GM19035 (cell line): ENCODE measurements at regions not wholly inside any gene's neighbourhood (a gene's known extent, or its start where the extent isn't known, plus 50 kb on each side); places are given as distances from the start of the nearest gene placed in this dataset.

Experiments
- ATAC-seq: cut with Tn5 transposase; IDR thresholded peaks from one replicate; pipeline ENCODE4 v1.9.1; 2021; ENCODE audit not compliant: unreplicated experiment

DNA sequence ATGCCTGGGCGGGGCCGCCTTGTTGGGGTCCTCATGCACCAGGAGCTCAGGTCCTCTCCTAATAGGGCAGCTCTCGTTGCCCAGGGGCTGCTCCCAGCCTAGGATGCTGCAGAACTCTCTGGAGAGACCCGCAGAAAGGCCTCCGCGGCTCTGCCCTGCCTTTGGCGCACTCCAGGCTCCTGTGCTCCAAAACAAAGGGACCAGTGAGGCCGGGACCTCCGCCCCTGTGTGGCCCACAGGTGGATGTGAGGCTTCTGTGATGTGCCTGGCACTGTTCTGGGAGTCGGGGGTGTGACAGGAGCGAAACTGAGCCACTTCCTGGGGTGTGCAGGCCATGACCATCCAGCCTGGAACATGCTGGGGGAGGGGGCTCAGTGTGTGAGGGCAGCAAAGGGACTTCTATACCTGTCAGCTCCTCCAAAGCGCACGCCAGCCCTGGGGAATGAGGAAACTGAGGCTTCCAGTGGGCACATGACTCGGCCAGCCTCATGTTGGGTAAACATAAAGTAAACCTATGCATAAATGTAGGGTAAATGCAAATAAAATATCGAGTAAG lies 153.2 kb downstream of the IRF8 start:
- no peak for ATAC-seq

DNA sequence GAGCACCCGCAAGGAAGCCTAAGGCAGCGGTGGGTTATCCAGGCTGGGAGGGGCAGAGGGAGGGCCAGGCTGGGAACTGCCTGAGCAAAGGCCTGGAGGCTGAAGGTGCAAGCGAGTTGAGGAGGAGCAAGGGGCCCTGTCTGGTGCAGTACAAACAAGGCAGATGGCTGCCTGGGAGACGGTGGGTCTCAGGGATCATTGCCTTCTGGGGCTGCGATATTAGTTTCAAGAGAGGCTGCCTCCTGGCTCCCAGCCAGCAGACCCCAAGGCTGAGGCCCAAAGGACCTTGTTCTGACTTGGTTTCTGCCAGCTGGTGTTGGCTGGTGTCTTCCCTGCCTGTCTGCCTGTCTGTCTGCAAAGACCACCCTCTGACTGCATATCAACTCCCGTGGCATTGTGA lies 154.0 kb downstream of the IRF8 start:
- no peak for ATAC-seq

DNA sequence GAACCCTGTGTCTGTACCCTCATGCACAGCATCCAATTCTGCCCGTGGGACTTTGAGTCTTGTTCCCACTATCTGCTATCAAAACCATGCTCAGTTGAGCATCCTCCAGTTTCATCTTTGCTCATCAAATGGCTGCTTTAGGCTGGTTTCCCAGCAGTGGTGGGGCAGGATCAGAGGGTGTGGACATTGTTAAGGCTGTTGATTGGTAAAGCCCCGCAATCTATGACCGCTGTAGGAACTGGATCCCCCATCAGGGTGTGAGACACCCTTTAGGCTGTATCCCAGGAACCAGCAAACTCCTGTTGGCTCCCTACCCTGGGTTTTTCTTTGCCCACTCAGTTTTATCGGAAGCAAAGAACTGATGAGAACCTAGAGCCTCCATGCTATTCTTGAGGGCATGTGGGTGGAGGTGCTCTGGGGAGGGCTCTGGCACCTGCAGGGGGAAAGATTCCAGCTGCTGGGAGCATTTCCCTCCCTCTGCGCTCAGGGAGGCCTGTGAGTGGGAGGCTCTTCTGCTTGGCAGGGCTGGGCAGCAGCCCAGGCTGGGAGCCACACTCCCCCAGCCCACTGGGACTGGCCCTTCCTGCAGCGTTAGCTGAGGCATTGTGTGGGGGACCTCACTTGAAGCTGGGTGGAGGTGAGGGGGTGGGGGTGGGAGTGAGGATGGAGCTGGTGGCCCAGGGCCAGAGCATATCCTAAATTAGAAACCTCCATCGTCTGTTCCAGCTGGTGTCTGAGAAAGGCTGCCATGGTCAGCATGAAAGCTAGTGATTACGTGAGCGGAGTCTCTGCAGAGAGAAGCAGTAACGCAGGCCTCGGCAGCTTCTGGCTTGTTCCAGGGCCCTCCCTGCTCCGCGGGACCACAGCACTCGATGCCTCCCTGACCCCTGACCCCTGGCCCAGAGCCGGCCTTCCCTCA lies 160.6 kb downstream of the IRF8 start:
- no peak for ATAC-seq

DNA sequence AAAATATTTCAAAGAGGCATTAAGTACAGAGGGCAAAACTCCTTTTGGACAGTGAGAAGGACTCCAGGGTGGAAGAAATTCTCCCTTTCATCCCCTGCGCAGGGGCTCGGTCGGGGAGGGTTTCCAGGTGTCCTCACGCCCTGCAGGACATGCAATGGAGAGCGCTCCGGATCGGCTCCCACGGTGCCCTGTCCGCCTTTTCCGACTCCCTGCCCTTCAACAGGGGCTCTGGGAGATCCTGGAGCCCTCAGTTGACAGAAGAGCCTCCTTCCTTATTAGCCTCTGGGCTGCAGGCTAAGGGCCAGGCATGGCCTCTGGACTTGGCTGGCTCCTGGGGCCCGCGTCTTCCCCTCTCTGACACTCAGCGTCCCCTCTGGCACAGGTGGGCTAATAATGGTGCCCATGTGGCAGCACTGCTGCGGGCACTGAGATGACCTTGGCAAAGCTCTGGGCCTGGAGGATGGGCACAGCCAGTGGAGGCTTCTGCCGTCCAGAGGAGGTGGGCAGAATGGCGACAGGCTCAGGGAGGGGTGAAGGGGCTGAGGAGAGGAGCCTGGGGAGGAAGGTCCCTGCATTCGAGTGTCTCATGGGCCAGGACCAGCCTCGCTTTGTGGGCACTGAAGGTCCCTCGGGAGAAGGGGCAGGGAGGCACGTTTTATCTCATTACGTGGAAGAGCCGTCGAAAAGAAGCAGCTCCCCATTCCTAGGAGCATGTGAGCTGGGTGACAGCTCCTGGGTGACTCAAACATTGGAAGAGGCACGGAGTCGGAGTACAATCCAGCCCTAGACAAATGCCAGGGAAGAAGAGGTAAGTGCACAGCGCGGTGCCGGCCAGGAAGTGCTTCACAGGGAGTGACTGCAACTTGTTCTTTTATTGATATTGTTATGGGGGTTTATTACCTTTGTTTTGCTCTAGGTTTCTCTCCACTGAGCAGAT lies 161.7 kb downstream of the IRF8 start:
- no peak for ATAC-seq

DNA sequence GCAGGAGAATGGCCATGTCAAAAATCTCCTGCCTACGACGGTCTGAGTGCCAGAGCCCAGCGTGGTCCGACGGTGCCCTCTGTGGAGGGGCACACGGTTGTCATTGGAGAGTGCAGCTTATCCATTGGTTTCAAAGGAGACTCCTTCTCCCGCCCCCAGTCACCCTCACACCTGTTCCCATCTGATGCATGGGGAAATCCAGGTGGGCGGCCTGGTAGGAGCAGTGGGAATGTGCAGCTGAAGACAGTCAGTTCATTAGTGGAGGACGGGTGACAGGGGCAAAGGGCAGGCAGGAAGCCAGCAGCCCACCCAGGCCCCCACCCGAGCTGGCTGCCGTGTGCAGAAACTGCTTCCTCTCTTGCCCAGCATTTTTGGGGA lies 162.3 kb downstream of the IRF8 start:
- ATAC-seq: no peak

DNA sequence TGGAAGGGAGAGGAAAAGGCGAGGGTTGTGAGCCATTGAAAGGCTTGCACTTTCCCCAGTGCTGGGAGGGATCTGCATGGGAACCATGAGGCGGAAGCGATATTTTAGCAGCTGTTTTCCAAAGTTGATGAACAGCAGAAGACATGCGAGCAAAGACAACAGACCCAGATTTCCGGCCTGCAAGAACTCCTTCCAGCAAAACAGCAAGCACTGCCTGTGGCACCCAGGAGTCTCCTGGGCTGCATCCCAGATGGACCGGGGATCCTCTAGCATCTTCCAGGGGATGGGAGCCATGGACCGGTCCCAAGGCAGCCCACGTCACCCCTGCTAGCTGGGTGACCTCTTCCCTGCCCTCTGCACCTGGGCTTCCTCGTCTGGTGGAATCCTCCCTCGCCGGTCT lies 162.8 kb downstream of the IRF8 start:
- ATAC-seq: no peak

DNA sequence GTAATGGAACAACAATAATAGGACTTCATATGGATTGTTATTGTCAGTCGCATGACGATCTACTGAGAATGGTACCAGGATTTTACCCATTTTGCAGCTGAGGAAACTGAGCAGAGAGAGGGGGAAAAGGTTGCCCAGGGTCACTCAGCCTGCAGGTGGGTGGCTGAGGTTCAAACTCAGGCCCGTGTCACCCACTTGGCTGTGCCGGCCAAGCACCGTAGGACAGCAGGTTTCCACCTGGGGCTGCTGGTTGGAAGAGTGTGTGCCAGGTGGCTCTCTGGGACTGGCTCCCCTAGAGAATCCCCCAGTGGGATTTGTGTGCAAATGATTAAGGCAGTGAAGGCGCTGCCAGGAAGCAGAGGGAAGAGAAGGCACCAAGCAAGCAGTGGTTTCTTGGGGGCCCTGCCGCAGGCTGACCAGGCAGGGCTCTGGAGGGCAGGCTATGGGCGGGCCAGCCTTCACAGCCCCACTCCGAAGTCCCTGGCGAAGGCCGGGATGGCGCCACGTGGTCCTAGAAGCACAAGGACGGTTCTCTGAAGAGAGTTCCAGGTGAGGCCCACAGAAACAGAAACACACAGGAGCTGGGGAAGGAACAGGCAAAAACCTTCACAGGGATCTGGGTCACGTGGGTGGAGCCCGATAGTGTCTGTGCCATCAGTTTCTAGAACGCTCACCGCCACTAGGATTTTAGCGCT lies 163.5 kb downstream of the IRF8 start:
- ATAC-seq: no peak

DNA sequence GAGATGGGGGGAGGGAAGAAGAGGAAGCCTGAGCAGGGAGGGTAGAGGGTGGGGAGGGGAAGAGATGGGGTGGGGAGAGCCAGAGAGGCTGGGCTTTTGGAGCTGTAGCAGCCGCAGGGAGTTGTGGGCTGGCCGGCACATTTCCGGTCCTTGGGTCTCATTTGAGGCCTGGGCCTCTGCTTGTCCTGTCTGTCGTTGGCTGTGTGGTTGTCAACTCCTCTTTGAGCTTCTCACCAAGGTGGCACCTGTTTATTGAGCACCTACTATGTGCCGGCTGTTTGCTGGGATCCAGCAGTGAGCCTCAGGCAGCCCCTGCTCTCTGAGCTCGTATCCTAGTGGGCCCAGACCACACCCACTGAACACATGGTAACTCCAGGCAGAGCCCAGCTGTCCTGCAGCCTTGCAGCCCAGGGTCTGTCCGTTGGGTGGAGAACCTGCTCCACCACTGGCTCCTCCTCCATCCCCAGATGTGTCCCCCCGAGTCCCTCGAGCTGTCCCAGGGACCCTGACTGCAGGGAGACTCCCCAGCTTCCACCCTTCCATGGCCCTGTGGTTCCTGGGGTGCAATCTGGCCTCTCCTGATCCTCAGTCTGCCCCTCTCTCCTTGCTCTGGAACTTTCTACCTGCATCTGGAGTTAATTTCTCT lies 164.9 kb downstream of the IRF8 start:
- no peak for ATAC-seq

DNA sequence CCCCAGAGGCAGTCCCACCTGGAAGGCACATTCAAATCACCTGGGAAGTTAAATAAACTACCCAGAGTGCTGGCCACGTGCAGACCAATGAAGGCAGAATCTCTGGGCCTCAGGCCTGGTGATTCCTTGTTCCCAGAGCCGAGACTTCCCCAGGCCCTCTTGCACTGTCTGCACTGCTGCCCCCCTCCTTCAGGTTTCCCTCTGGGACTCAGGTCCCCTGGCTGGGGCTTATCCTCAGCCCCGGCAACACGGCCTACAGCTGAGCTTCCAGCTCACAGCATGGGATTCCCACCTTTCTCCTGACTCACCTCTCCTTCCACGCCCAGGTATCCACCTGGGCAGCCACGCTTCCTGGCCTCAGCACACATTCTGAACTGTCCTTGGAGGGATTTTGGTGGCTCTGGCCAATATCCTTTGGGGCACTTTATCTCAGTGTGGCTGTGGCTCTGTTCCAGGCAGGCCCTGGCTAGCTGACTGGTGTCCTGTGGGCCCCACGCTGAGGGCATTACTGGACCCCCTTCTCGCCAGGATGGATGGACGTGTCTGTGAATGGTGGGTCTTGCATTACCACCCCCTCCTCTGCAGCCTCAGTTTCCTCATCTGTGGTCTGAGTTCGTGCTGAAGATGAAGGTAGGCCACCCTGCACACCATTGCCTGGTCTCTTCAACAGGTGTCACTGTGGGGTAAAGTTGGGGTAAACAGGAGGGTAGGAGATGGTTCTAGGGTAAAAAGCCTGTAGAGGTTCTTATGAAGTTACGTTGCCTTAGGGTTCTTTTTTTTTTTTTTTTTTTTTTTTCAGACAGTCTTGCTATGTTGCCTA lies 165.7 kb downstream of the IRF8 start:
- no peak for ATAC-seq

DNA sequence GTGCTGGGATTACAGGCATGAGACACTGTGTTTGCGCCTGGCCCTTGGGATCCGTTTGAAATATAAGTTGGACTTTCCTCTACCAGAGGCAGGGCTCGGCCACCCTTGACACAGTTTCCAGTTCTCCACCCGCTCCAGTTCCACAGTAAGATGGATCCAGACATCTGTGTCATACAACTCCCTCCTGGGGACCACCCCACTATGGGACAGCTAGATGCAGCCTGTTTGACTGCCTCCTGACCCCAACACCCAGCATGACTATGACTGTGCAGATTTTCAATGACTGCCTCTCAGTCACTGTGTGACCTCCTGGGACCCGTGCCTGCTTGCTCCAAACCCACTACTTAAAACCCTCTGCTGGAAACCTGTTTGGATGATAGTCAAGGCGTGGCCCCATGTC lies 166.7 kb downstream of the IRF8 start:
- no peak for ATAC-seq

DNA sequence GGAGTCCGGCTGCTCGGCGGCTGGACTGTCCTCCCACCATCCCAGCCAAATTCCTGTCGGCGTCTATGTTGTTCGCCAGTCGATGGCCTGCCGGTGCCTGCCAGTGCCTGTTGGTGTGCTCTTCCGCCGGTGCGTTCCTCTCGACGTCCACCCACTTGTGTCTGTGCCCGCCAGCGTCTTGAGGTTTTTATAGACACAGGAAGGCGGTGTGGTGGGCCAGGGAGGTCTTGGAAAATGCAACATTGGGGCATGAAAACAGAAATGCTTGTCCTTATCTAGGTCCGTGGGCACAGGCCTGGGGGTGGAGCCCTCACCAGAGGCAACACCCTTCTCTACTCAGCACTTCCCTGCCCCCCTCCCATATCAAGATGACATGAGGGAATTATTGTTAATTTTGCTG lies 167.8 kb downstream of the IRF8 start:
- no peak for ATAC-seq

DNA sequence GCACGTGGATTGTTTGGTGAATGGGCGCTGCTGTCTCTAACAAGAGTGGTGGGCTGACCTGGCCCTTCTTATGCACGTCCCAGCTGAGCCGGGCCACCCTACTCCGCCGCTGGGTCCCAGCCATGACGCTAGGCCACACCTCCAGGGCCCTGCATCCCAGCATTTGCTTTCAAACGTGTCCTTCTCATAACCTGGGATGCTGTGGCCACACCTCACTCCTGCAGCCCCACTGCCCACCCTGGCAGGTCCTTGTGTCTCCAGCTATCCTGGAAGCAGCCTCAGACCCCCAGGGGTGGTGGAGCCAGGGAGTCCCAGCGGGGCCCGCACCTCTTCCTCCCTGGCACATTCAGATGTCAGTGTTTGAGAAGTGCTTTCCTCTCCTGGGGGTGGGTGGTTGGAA lies 168.6 kb downstream of the IRF8 start:
- no peak for ATAC-seq

DNA sequence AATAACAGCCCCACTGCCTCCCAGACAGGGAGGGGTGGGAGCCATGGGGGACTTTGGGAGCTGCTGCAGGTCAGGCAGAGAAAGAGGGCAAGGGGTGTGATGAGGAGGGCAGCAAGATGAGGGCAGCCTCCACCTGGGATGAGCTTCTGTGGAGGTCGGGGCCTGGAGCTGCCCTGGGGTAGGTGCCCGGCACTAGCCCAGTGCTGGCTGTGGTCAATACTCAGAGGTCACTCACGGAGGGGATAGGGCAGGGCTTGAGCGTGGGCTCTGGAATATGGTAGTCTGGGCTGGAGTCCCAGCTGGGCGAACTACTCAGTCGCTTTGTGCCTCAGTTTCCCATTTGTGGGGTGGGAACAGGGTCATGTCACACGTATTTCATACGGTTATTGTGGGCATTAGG lies 169.0 kb downstream of the IRF8 start:
- ATAC-seq: no peak

DNA sequence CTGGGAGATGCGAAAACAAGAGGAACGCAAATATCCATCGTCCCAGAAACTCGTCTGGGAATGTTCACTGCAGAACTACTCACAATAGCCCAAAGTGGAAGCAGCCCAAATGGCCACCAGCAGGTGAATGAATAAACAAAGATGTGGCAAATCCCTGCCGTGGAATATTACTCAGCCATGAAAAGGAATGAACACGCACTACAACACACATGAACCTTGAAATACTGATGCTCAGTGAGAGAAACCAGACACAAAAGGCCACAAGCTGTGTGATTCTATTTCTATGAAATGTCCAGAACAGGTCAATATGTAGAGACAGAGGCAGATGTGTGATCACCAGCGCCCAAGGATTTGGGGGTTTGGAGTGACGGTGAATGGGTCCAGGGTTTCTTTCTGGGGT lies 169.8 kb downstream of the IRF8 start:
- no peak for ATAC-seq

DNA sequence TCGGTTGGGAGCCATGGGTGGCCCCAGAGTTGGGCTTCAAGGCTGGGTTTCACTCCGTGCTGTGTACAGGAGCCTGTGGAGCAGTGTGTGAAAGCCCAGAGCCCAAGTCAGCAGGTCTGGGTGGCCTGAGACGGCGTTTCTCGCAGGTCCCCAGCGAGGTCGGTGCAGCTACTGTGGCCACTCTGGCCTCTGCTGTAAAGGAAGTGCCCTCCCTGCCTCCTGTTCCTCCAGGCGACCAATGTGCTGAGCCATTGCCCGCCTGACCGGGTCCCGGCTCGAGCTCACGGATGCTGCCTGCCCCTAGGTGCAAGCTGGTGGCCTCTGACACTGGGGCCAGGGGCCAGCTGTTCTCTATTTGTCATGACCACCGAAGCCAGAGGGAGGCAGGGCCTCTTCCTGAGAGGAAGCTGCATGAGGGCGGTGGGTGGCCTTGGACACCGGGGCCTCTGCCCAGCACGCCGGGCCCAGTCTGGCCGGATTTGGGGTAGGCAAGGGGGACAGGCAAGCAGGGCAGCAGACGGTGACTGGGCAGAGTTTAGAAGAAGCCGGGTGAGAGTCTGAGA lies 170.9 kb downstream of the IRF8 start:
- ATAC-seq: no peak

DNA sequence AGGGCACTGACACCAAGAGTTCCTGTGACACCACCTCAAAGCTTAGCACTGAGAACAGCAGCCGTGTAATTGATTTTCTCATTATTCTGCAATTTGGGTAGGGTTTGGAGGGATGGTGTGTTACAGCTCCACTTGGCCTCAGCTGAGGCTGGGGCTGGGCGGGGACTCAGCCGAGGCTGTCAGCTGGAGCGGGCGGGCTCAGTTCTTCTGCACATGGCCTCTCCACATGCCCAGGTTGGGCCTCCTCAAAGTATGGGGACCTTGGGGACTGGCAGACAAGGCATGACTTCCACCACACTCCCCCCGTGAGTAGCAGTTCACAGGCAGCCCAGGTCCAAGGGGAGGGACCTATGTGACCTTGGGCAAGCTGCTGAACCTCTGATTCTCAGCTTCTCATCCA lies 171.5 kb downstream of the IRF8 start:
- ATAC-seq: no peak

DNA sequence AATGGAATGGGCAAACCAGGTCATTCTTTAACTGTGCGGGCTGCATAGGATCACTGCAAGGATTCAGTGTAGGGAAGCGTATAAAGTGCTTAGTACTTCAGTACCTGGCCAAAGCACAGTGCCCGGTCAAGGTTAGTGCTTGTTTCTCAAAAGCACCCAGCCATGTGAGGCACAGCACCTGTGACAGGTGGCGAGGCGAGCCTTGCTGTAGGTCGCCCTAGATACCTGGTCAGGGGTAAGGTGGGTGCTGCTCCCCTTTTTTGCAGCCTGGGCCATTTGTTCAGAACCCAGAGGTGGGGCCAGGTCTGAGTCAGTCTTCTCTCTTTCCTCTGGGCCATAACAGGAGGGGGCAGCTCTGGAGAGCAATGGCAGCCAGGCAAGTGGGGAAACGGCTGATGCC lies 172.0 kb downstream of the IRF8 start:
- no peak for ATAC-seq

DNA sequence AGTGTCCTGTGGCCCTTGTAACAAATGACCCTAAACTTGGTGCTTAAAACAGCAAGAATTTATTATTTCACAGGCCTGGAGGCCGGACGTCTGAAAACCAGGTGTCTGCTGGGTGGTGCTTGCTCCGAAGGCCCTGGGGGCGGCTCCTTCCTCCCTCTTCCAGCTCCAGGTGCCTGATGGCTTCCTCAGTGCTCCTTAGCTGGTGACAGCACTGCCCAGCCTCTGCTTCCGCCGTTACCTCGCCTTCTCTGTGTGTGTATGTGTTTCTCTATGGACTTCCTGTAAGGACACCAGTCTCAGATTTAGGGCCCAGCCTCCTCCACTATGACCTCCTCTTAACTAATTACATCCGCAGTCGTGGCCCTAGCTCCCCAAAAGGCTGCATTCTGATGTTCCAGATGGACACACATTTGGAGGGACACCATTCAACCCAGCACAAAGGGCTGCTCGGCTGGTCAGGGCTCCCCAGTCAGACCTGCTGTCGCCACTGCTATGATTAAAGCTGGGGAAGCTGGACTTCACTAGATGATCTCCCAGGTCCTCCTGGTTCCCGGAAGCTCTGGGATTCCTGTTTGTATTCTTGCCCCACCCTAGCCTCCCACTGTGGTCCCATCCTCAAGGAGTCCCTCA lies 172.8 kb downstream of the IRF8 start:
- no peak for ATAC-seq
